HEK293T (cell line): ENCODE measurements at regions not wholly inside any gene's neighbourhood (a gene's known extent, or its start where the extent isn't known, plus 50 kb on each side); places are given as distances from the start of the nearest gene placed in this dataset.
A peak's percentile ranks its signal among the peaks of the same experiment; 100 is the strongest.
"Not testable (repeated sequence)": the region's sequence is repeated elsewhere in the genome, so short reads cannot be mapped to it uniquely, and the experiment has no call there.

Source experiments
- CTCF ChIA-PET: fragments of 350-600 bp; formaldehyde crosslinking; extraction: SDS; loops from one replicate; lab custom pipeline; 2021; ENCODE audit warnings: antibody characterized with exemption, inconsistent platforms; lab: Yijun Ruan, JAX
- POLR2A ChIA-PET: fragments of 350-600 bp; formaldehyde crosslinking; extraction: SDS; loops from one replicate; lab custom pipeline; 2020; ENCODE audit warnings: antibody characterized with exemption, inconsistent platforms; lab: Yijun Ruan, JAX
- DNase-seq: peaks from one replicate; pipeline ENCODE4 v3.0.0; 2012; ENCODE audit warnings: mixed read lengths; ENCODE audit errors: extremely low spot score
- ARNT ChIP-seq: fragments of 450-650 bp; IDR thresholded peaks from 2 replicates; pipeline ENCODE4 v1.6.1; 2017; ENCODE audit warnings: mild to moderate bottlenecking
- BHLHE40 ChIP-seq: fragments of 450-650 bp; IDR thresholded peaks from 2 replicates; pipeline ENCODE4 v1.6.1; 2016; ENCODE audit warnings: mild to moderate bottlenecking, moderate library complexity, borderline replicate concordance
- CTBP1 ChIP-seq: fragments of 450-650 bp; IDR thresholded peaks from 2 replicates; pipeline ENCODE4 v1.6.1; 2016; ENCODE audit warnings: borderline replicate concordance
- ELF4 ChIP-seq: fragments of 450-650 bp; IDR thresholded peaks from 2 replicates; pipeline ENCODE4 v1.6.1; 2017; ENCODE audit warnings: antibody characterized with exemption
- FOXA1 ChIP-seq: fragments of 450-650 bp; IDR thresholded peaks from 2 replicates; pipeline ENCODE4 v1.6.1; 2016; ENCODE audit warnings: mild to moderate bottlenecking
- FOXK2 ChIP-seq: fragments of 450-650 bp; IDR thresholded peaks from 2 replicates; pipeline ENCODE4 v1.6.1; 2016; ENCODE audit warnings: mild to moderate bottlenecking
- FOXM1 ChIP-seq: fragments of 450-650 bp; IDR thresholded peaks from 2 replicates; pipeline ENCODE4 v1.6.1; 2017; ENCODE audit warnings: mild to moderate bottlenecking, borderline replicate concordance
- HDGF ChIP-seq: fragments of 450-650 bp; IDR thresholded peaks from 2 replicates; pipeline ENCODE4 v1.6.1; 2017; ENCODE audit warnings: antibody characterized with exemption, borderline replicate concordance
- L3MBTL2 ChIP-seq: fragments of 450-650 bp; conservative IDR thresholded peaks from 2 replicates; pipeline ENCODE4 v1.6.1; 2016; ENCODE audit warnings: mild to moderate bottlenecking
- LEF1 ChIP-seq: fragments of 450-650 bp; IDR thresholded peaks from 2 replicates; pipeline ENCODE4 v1.6.1; 2017; ENCODE audit warnings: mild to moderate bottlenecking, borderline replicate concordance
- NFRKB ChIP-seq: fragments of 450-650 bp; IDR thresholded peaks from 2 replicates; pipeline ENCODE4 v1.6.1; 2016; ENCODE audit warnings: mild to moderate bottlenecking, moderate library complexity
- SP1 ChIP-seq: fragments of 450-650 bp; IDR thresholded peaks from 2 replicates; pipeline ENCODE4 v1.6.1; 2017
- SUZ12 ChIP-seq: fragments of 450-650 bp; IDR thresholded peaks from 2 replicates; pipeline ENCODE4 v1.6.1; 2016; ENCODE audit warnings: mild to moderate bottlenecking
- TARDBP ChIP-seq: fragments of 450-650 bp; IDR thresholded peaks from 2 replicates; pipeline ENCODE4 v1.6.1; 2016
- ZNF384 ChIP-seq: fragments of 450-650 bp; IDR thresholded peaks from 2 replicates; pipeline ENCODE4 v1.6.1; 2016
- TF ChIP-seq, protein P1 (sequence below): fragments of 450-650 bp; IDR thresholded peaks from 2 replicates; pipeline ENCODE4 v1.6.1; 2016

DNA sequence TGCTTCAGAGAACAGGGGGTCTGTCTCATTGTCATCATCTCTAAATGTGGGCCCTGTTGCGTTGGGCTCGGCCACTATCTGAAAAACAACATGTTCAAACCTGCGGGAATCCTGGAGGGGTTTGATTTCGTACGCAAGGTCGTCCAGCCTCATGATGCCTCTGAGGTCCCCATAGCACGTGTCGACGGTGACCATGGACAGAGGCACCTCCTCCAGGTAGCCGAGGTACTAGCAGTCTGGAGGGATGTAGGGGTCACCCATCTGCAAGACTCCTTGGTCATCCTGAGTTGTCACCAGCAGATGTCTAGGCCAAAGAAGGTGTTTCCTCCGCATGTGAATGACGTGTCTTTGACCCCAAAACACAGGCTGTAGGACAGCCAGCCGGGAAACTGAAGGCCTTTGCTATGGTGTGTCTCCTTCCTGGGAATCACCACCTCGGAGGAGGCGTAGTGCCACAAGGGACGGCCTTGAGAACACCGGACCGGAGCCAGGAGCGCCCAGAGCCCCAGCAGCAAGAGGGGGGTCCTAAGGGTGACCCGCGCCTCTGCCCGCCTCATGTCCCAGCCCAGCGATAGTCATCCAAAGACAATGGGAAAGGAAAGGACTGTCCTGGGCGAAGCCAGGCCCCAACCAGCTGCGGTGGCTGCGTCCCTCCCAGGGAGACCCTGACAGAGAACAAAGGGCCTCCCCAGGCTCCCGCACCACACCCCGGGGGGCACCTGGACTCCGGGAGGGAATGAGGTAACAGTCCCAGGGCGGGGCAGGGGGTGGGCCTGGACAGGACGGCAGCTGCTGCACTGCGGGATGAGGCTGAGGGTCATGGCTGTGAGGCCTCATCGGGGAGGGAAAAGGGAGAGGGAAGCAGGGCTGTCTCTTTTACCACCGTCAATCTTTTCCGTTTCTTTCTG lies 445.5 kb downstream of the TMEM121 start:
- DNase-seq = no peak
- TF ChIP-seq ZNF384 = no peak
- no peak for TF ChIP-seq SUZ12
- TF ChIP-seq SP1 = no peak
- TF ChIP-seq FOXA1 = no peak
- no peak for TF ChIP-seq LEF1
- TF ChIP-seq ARNT = no peak
- no peak for TF ChIP-seq HDGF
- TF ChIP-seq BHLHE40 = no peak
- no peak for TF ChIP-seq TARDBP
- no peak for TF ChIP-seq NFRKB
- TF ChIP-seq FOXK2 = no peak
- TF ChIP-seq FOXM1 = no peak
- TF ChIP-seq, protein P1, sequence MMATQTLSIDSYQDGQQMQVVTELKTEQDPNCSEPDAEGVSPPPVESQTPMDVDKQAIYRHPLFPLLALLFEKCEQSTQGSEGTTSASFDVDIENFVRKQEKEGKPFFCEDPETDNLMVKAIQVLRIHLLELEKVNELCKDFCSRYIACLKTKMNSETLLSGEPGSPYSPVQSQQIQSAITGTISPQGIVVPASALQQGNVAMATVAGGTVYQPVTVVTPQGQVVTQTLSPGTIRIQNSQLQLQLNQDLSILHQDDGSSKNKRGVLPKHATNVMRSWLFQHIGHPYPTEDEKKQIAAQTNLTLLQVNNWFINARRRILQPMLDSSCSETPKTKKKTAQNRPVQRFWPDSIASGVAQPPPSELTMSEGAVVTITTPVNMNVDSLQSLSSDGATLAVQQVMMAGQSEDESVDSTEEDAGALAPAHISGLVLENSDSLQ = no peak
- no peak for TF ChIP-seq ELF4
- TF ChIP-seq L3MBTL2 = no peak
- no peak for TF ChIP-seq CTBP1
- ChIA-PET POLR2A (no interaction called here), CTCF (no interaction called here)

DNA sequence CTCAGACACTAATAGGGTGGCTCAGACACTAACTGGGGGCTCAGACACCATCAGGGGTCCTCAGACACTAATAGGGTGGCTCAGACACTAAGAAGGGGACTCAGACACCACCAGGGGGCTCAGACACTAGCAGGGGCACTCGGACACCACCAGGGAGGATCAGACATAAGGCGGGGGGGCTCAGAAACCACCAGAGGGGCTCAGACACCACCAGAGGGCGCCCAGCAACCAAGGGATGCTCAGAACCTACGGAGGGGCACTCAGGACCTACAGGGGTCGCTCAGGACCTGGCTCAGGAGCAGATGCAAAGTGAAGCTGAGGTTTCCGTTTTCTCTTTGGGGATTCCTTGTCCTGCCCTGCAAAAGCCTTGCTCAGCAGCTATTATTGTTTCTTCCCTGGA lies 448.5 kb downstream of the TMEM121 start:
- ChIA-PET CTCF (interaction anchor here (0.6 kb wide), 1 partner anchor 61 kb away, joined by 3 read pairs; no protein-coding TSS in a partner anchor), POLR2A (no interaction called here)
- TF ChIP-seq ELF4 (no peak), FOXM1 (no peak), HDGF (no peak), TARDBP (no peak), ZNF384 (no peak), LEF1 (no peak)
- TF ChIP-seq, protein P1 = no peak
- peak; percentile 26 for DNase-seq

DNA sequence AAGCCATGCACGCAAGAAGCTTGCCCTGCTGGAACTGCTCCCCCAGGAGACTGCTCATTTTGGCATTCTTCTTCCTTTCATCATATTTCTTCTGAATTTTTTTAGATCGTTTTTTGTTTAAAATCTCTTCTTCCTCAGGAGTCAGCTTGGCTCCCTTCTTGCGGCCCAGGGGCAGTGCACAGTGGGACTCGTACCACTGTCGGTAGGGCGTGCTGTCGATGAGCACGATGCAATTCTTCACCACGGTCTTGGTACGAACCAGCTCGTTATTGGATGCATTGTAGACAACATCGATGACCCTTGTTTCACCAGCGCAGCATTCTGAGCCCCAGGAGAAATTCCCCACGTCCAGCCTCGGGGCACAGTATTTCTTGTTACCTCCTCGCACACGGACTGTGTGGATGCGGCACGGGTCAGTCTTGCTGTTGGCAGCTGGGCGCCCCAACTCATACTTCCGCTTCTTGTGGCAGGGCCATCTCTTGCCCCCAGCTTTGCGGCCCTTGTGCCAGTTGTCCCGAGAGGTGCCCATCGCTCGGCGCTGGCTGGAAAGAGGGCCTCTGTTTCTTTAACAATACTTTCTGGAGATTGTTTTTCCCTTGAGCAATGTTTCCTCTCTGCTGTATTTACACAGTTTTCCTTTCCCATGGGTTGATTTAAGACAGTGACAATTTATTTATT lies 452.4 kb downstream of the TMEM121 start:
- TF ChIP-seq ZNF384 = no peak
- TF ChIP-seq BHLHE40 = no peak
- TF ChIP-seq LEF1 = no peak
- ChIA-PET POLR2A (no interaction called here), CTCF (no interaction called here)
- DNase-seq = no peak

DNA sequence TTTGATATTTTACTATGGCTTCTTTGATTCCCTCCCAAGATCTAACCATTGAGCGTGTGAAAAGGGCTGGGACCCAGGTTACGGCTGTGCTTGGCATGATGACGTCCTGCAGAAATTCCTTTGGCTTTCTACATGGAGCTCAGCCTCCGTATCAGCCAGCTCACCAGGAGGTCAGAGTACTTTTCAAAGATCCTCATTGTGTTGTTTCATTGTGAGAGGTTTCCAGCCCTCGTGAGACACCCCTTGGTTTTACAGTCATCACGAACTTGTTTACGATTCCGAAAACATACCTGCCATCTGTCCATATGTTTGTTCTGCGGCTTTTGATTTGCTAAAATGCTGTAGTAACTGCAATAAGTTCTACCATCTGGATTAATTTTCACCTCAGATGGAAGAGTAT lies 453.1 kb downstream of the TMEM121 start:
- ChIA-PET POLR2A (no interaction called here), CTCF (no interaction called here)
- TF ChIP-seq BHLHE40 (no peak), FOXA1 (no peak), ARNT (no peak), NFRKB (no peak)
- DNase-seq = no peak

DNA sequence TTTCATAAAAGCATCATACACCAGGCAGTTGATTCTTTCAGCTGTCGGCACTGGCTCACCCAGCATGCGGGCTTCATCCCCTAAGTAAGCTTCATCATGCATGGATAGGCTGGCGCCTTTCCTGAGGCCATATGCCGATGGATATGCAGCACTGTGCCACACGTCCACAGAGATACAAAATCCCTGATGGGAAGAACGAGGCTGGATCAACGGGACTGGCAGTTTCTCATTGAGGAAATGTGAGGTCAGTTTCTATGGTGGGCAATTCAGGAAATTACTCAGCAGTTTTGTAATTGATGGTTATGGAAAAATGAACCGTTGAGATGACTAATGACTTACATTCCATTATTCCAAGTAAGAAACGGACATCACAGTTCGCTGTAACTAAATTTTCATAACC lies 453.8 kb downstream of the TMEM121 start:
- TF ChIP-seq TARDBP (no peak), BHLHE40 (no peak), FOXM1 (no peak), ZNF384 (no peak), SUZ12 (no peak), ARNT (no peak), FOXA1 (no peak), LEF1 (no peak), HDGF (no peak), SP1 (no peak), FOXK2 (no peak), NFRKB (no peak), CTBP1 (no peak), L3MBTL2 (no peak), ELF4 (no peak)
- TF ChIP-seq, protein P1 = no peak
- ChIA-PET POLR2A (no interaction called here), CTCF (no interaction called here)
- DNase-seq = no peak

DNA sequence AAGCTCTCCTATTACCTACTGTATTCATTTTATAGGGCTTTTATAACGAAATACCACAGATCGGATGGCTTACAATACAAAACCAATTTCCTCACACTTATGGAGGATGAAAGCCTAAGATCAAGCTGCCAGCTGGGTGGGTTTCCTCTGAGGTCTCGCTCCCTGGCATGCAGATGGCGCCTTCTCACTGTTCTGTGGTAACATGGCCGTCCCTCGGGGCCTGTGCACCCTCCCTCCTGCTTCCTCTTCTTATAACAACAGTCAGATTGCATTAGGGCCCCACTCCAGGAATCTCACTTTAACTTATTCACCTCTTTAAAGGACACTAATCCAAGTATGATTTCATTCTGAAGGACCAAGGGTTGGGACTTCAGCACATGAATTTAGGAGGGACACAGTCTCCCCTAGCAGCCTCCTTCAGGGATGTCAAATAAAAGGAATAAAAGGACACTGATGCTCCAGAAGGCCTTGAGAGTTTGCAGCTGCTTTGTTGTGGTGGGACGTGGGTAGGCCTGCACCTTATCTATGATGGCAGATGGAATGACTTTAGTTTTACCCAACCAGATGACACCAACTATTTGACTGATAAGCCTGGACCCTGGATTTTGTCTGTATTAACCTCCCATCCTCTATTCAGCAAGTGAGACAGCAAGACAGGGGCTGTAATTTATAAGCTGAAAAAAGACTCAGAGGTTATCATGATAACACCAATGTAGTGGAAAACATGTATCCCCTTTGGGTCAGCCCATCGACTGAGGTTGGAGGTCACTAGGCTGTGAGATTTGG lies 455.3 kb downstream of the TMEM121 start:
- POLR2A ChIA-PET, DNase-seq, CTCF ChIA-PET: not testable (repeated sequence)
